Fibroblast of pulmonary artery (primary cell): ENCODE measurements at regions not wholly inside any gene's neighbourhood (a gene's known extent, or its start where the extent isn't known, plus 50 kb on each side); places are given as distances from the start of the nearest gene placed in this dataset.
A peak's percentile ranks its signal among the peaks of the same experiment; 100 is the strongest.

Experiments
- DNase-seq: peaks from one replicate; pipeline ENCODE4 v3.0.0-alpha.2; 2010; ENCODE audit warnings: low read depth
- H3K4me3 ChIP-seq: replicated peaks from 2 replicates; pipeline ENCODE4 v1.5.1; 2011; ENCODE audit warnings: low read depth, mild to moderate bottlenecking, control low read depth, low read length, moderate library complexity
- CTCF ChIP-seq: IDR thresholded peaks from 2 replicates; pipeline ENCODE4 v1.5.1; 2011; ENCODE audit warnings: mild to moderate bottlenecking, control low read depth, low read length, inconsistent platforms; ENCODE audit errors: missing control alignments

GRCh38 chr6:126195625-126196236 is 144.2 kb upstream of the CENPW start:
- no peak overlapping the region for H3K4me3 ChIP-seq
- peak; percentile 8 for DNase-seq
- no peak for TF ChIP-seq CTCF

GRCh38 chr6:126198631-126199030 is 141.3 kb upstream of the CENPW start:
- DNase-seq, result no peak
- no peak for TF ChIP-seq CTCF

GRCh38 chr6:126199466-126199865 is 140.4 kb upstream of the CENPW start:
- no peak for DNase-seq
- no peak for TF ChIP-seq CTCF
- H3K4me3 ChIP-seq, result no peak overlapping the region

More at GRCh38 chr6:126198631-126199030, 141.3 kb upstream of the CENPW start:
- no peak overlapping the region for H3K4me3 ChIP-seq

GRCh38 chr6:126202707-126203106 is 137.2 kb upstream of the CENPW start:
- DNase-seq, result no peak
- no peak overlapping the region for H3K4me3 ChIP-seq
- TF ChIP-seq CTCF, result no peak

- TF ChIP-seq CTCF, result no peak
- DNase-seq, result no peak
- no peak overlapping the region for H3K4me3 ChIP-seq
Measured at GRCh38 chr6:126204126-126204525, 135.8 kb upstream of the CENPW start.

GRCh38 chr6:126204598-126204997 is 135.3 kb upstream of the CENPW start:
- no peak overlapping the region for H3K4me3 ChIP-seq
- no peak for DNase-seq
- TF ChIP-seq CTCF, result no peak
